Activated naive CD8-positive, alpha-beta T cell treated with anti-CD3 and anti-CD28 coated beads, Interleukin-2, amount 50 U/mL, for 24 hours (primary cell): ENCODE measurements at regions not wholly inside any gene's neighbourhood (a gene's known extent, or its start where the extent isn't known, plus 50 kb on each side); places are given as distances from the start of the nearest gene placed in this dataset.
"Not testable (repeated sequence)": the region's sequence is repeated elsewhere in the genome, so short reads cannot be mapped to it uniquely, and the experiment has no call there.

ENCODE experiments used
- ATAC-seq: fragments of 150-1000 bp; cut with Tn5 transposase; one replicate; pipeline ENCODE4 v1.10.0; 2021
- DNase-seq: peaks from one replicate; pipeline ENCODE4 v3.0.0; 2021
- H3K27ac Mint-ChIP-seq: one replicate; pipeline ENCODE4 v1.8.0; 2021; ENCODE audit warnings: mild to moderate bottlenecking, mixed read lengths
- H3K27me3 Mint-ChIP-seq: one replicate; pipeline ENCODE4 v1.8.0; 2021; ENCODE audit warnings: mixed read lengths
- H3K36me3 Mint-ChIP-seq: one replicate; pipeline ENCODE4 v1.8.0; 2021; ENCODE audit warnings: low read depth, mixed read lengths
- H3K4me1 Mint-ChIP-seq: one replicate; pipeline ENCODE4 v1.8.0; 2021; ENCODE audit warnings: mixed read lengths
- H3K4me3 Mint-ChIP-seq: one replicate; pipeline ENCODE4 v1.8.0; 2021; ENCODE audit warnings: mild to moderate bottlenecking, moderate library complexity, mixed read lengths
- H3K9me3 Mint-ChIP-seq: one replicate; pipeline ENCODE4 v1.8.0; 2021; ENCODE audit warnings: mixed read lengths

GRCh38 chr17:83171661-83172060 lies 92.3 kb downstream of the METRNL start:
- Mint-ChIP-seq H3K4me1 (no peaks in the 10 kb centered on the region), H3K27ac (no peak overlapping the region), H3K27me3 (peaks cover 20% of the 10 kb centered on the region), H3K4me3 (no peak overlapping the region), H3K9me3 (peaks cover 12% of the 10 kb centered on the region), H3K36me3 (peaks cover 2% of the 10 kb centered on the region)
- ATAC-seq (no peak), DNase-seq (no peak)

- H3K27ac Mint-ChIP-seq, H3K4me3 Mint-ChIP-seq, DNase-seq, ATAC-seq, H3K36me3 Mint-ChIP-seq, H3K4me1 Mint-ChIP-seq, H3K9me3 Mint-ChIP-seq: not testable (repeated sequence)
- peaks cover 15% of the 10 kb centered on the region for H3K27me3 Mint-ChIP-seq
Measured at GRCh38 chr17:83172099-83172498, 92.7 kb downstream of the METRNL start.

GRCh38 chr17:83172646-83173045 lies 93.2 kb downstream of the METRNL start:
- not testable (repeated sequence) for H3K27ac Mint-ChIP-seq, H3K36me3 Mint-ChIP-seq, ATAC-seq, H3K9me3 Mint-ChIP-seq, DNase-seq, H3K4me3 Mint-ChIP-seq, H3K4me1 Mint-ChIP-seq
- peaks cover 15% of the 10 kb centered on the region for H3K27me3 Mint-ChIP-seq

GRCh38 chr17:83173180-83173913 lies 93.9 kb downstream of the METRNL start:
- not testable (repeated sequence) for H3K9me3 Mint-ChIP-seq, H3K4me1 Mint-ChIP-seq, DNase-seq, H3K36me3 Mint-ChIP-seq, H3K4me3 Mint-ChIP-seq, H3K27ac Mint-ChIP-seq, ATAC-seq
- H3K27me3 Mint-ChIP-seq: peaks cover 15% of the 10 kb centered on the region

- Mint-ChIP-seq H3K36me3 (no peaks in the 10 kb centered on the region), H3K9me3 (peaks cover 5% of the 10 kb centered on the region), H3K27ac (no peak overlapping the region), H3K4me3 (no peak overlapping the region), H3K27me3 (peaks cover 13% of the 10 kb centered on the region), H3K4me1 (no peaks in the 10 kb centered on the region)
- no peak for DNase-seq
- ATAC-seq: no peak
Measured at GRCh38 chr17:83173914-83174361, 94.5 kb downstream of the METRNL start.

GRCh38 chr17:83174362-83175118 lies 95.1 kb downstream of the METRNL start:
- Mint-ChIP-seq H3K27ac (no peak overlapping the region), H3K36me3 (no peaks in the 10 kb centered on the region), H3K4me1 (no peaks in the 10 kb centered on the region), H3K4me3 (no peak overlapping the region), H3K9me3 (peaks cover 5% of the 10 kb centered on the region), H3K27me3 (peaks cover 8% of the 10 kb centered on the region)
- no peak for ATAC-seq
- DNase-seq: no peak

GRCh38 chr17:83175119-83175821 lies 95.9 kb downstream of the METRNL start:
- H3K36me3 Mint-ChIP-seq: no peaks in the 10 kb centered on the region
- H3K27ac Mint-ChIP-seq: no peak overlapping the region
- H3K27me3 Mint-ChIP-seq: peaks cover 3% of the 10 kb centered on the region
- no peaks in the 10 kb centered on the region for H3K9me3 Mint-ChIP-seq
- H3K4me3 Mint-ChIP-seq: no peak overlapping the region
- no peaks in the 10 kb centered on the region for H3K4me1 Mint-ChIP-seq
- DNase-seq: no peak
- no peak for ATAC-seq

- Mint-ChIP-seq H3K27ac (no peak overlapping the region), H3K4me1 (no peaks in the 10 kb centered on the region)
- ATAC-seq: no peak
Measured at GRCh38 chr17:83175822-83176622, 96.6 kb downstream of the METRNL start.

GRCh38 chr17:83176623-83177583 lies 97.5 kb downstream of the METRNL start:
- Mint-ChIP-seq H3K27me3 (no peaks in the 10 kb centered on the region), H3K9me3 (no peaks in the 10 kb centered on the region), H3K27ac (no peak overlapping the region), H3K36me3 (no peaks in the 10 kb centered on the region), H3K4me3 (no peak overlapping the region), H3K4me1 (no peaks in the 10 kb centered on the region)
- ATAC-seq (no peak), DNase-seq (no peak)

More at GRCh38 chr17:83175822-83176622, 96.6 kb downstream of the METRNL start:
- Mint-ChIP-seq H3K4me3 (no peak overlapping the region), H3K36me3 (no peaks in the 10 kb centered on the region), H3K27me3 (peaks cover 3% of the 10 kb centered on the region), H3K9me3 (no peaks in the 10 kb centered on the region)
- no peak for DNase-seq

- Mint-ChIP-seq H3K4me3 (no peak overlapping the region), H3K4me1 (no peaks in the 10 kb centered on the region), H3K9me3 (no peaks in the 10 kb centered on the region), H3K27me3 (no peaks in the 10 kb centered on the region), H3K36me3 (no peaks in the 10 kb centered on the region), H3K27ac (no peak overlapping the region)
- ATAC-seq (no peak), DNase-seq (no peak)
Measured at GRCh38 chr17:83177611-83178532, 98.5 kb downstream of the METRNL start.

- no peaks in the 10 kb centered on the region for H3K27me3 Mint-ChIP-seq
- H3K4me1 Mint-ChIP-seq: no peaks in the 10 kb centered on the region
- DNase-seq (no peak), ATAC-seq (no peak)
- H3K4me3 Mint-ChIP-seq: no peak overlapping the region
- H3K36me3 Mint-ChIP-seq: no peaks in the 10 kb centered on the region
- no peak overlapping the region for H3K27ac Mint-ChIP-seq
- H3K9me3 Mint-ChIP-seq: no peaks in the 10 kb centered on the region
Measured at GRCh38 chr17:83178533-83179304, 99.3 kb downstream of the METRNL start.

- H3K4me1 Mint-ChIP-seq: no peaks in the 10 kb centered on the region
- H3K9me3 Mint-ChIP-seq: no peaks in the 10 kb centered on the region
- ATAC-seq (no peak), DNase-seq (no peak)
- no peaks in the 10 kb centered on the region for H3K36me3 Mint-ChIP-seq
- H3K27me3 Mint-ChIP-seq: no peaks in the 10 kb centered on the region
- H3K4me3 Mint-ChIP-seq: no peak overlapping the region
- H3K27ac Mint-ChIP-seq: no peak overlapping the region
Measured at GRCh38 chr17:83179374-83179773, 100.0 kb downstream of the METRNL start.
